Astrocyte of the spinal cord (primary cell): ENCODE measurements at regions not wholly inside any gene's neighbourhood (a gene's known extent, or its start where the extent isn't known, plus 50 kb on each side); places are given as distances from the start of the nearest gene placed in this dataset.
A peak's percentile ranks its signal among the peaks of the same experiment; 100 is the strongest.

Source experiments
- DNase-seq: peaks from one replicate; pipeline ENCODE4 v3.0.0; 2011; ENCODE audit warnings: low read depth, low spot score
- H3K4me3 ChIP-seq: 2 replicates; pipeline ENCODE4 v1.5.1; 2011; ENCODE audit warnings: low read depth, mild to moderate bottlenecking, low read length, moderate library complexity
- in situ Hi-C: cut with HindIII; loops from 2 replicates; pipeline ENCODE4 v1.10.0; 2017; ENCODE audit warnings: low sequenced_read_pairs
- TF ChIP-seq, protein P1 (sequence below): IDR thresholded peaks from 2 replicates; pipeline ENCODE4 v1.5.1; 2012; ENCODE audit warnings: low read depth, mild to moderate bottlenecking, low read length, inconsistent platforms

DNA sequence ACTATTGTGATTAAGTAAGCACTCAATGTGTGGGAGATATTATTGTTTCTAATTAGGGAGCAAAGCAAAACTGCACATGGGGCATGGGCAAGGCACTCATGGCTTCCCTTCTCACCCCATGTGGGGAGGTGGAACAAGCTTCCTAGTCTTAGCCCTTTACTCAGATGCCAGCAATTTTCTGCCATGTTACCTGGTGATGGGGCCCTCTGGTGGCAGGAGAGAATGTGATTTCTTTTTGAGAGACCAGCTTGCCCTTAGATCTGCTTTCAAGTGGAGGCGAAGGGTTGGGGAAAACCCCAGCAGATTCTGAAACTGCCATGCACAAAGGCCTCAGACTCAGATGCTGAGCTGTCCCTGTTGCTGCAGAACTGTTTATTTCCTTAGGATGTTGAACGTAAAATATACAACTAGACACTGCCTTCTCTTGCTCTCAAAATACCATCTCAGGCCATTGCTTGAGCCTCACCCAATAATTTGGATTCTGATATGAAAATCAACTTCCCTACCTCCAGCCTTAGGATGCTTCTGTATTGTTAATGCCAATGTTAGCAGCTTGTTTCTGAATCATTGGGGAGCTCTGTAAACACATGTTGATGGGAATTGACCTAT is 130.2 kb upstream of the TPRG1 start:
- in situ Hi-C loops = no loop called here
- TF ChIP-seq, protein P1, sequence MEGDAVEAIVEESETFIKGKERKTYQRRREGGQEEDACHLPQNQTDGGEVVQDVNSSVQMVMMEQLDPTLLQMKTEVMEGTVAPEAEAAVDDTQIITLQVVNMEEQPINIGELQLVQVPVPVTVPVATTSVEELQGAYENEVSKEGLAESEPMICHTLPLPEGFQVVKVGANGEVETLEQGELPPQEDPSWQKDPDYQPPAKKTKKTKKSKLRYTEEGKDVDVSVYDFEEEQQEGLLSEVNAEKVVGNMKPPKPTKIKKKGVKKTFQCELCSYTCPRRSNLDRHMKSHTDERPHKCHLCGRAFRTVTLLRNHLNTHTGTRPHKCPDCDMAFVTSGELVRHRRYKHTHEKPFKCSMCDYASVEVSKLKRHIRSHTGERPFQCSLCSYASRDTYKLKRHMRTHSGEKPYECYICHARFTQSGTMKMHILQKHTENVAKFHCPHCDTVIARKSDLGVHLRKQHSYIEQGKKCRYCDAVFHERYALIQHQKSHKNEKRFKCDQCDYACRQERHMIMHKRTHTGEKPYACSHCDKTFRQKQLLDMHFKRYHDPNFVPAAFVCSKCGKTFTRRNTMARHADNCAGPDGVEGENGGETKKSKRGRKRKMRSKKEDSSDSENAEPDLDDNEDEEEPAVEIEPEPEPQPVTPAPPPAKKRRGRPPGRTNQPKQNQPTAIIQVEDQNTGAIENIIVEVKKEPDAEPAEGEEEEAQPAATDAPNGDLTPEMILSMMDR = peak; percentile 57
- DNase-seq = peak; percentile 43
- H3K4me3 ChIP-seq = no peak overlapping the region

DNA sequence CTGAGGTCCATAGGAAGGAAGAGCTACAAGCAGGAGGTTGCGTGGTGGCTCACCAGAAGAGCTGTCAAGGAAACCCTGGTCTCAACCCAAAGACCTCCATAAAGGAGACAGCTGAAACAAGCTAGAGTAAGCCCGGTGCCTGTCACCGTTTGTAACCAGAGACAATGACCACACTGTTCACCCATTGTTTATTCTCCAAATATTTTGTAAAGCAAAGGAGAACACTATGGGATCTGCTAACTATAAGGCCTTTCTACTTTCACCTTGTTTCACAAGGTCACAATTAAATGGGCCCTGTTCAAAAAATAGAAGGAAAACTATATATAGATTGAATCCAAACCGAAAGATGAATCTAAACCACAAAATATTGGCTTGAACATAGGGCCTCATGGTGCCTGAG is 128.9 kb upstream of the TPRG1 start:
- TF ChIP-seq, protein P1 = no peak
- no peak overlapping the region for H3K4me3 ChIP-seq
- no peak for DNase-seq
- in situ Hi-C loops = no loop called here

DNA sequence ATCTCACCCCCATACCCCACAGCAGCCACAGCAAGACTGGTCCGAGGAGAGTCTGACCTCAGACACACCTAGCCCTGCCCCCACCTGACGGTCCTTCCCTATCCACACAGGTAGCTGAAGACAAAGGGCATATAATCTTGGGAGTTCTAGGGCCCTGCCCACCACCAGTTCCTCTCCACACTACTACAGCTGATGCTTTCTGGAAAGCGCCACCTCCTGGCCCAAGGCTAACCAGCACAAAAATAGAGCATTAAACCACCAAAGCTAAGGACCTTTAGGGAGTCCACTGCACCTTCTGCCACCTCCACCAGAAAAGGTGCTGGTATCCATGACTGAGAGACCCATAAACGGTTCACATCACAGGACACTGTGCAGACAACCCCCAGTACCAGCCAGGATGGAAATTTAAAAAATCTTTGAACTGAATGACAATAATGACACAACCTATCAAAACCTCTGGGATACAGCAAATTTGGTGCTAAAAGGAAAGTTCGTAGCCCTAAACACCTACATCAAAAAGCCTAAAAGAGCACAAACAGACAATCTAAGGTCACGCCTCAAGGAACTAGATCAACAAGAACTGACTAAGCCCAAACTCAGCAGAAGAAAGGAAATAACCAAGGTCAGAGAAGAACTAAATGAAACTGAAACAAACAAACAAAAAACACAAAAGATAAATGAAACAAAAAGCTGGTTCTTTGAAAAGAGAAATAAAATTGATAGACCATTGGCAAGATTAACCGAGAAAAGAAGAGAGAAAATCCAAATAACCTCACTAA is 122.1 kb upstream of the TPRG1 start:
- no peak for DNase-seq
- in situ Hi-C loops = no loop called here
- H3K4me3 ChIP-seq = no peak overlapping the region
- TF ChIP-seq, protein P1 = peak; percentile 14

DNA sequence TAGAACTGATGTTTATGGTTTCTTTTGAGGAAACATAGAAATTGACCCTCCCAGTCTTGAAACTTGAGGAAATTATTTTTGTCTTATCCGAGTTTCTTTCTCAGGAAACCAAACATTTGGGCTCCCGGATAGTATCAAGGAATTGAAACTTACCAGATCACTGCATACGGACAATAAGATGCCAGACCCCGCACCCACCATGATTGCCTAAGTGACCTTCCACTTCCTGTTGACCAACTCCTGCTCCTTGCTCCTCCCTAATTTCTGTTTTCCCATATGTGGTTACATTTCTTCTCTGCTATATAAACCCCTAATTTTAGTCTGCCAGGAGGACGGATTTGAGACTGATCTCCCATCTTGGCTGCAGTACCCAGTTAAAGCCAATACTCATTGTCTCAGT is 118.4 kb upstream of the TPRG1 start:
- no peak overlapping the region for H3K4me3 ChIP-seq
- TF ChIP-seq, protein P1 = no peak
- in situ Hi-C loops = no loop called here
- no peak for DNase-seq

DNA sequence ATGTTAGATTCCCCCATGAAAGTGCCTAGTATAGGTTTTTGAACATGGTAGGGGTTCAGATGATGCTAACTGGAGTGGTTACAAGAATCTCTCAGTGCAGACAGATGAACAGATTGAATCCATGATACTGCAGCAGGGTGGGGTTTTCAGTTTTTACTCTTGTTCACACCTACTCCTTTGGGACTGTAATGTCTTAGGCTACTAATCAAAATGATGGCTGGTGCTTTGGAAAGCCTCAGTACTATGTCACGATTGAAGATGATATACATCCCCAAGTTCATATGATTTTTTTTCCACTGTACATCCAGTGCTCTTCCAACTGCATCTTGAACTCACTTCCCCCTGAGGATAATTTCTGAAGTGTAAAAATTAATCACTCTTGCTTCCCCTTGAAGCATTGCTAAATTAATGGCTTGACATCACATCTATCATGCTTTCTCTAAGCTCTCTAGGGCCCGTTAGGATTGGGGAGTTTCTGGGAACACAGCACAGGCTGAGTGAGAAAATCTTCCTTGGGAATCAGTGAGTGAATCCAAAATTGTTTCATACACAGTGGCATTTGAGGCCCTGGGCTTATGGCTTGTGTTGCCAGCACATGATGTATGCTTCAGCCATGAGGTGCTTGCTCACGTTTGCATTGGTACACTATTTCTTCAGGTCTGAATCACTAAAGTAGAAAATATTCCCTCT is 115.0 kb upstream of the TPRG1 start:
- in situ Hi-C loops = no loop called here
- TF ChIP-seq, protein P1 = no peak
- H3K4me3 ChIP-seq = no peak overlapping the region
- no peak for DNase-seq

DNA sequence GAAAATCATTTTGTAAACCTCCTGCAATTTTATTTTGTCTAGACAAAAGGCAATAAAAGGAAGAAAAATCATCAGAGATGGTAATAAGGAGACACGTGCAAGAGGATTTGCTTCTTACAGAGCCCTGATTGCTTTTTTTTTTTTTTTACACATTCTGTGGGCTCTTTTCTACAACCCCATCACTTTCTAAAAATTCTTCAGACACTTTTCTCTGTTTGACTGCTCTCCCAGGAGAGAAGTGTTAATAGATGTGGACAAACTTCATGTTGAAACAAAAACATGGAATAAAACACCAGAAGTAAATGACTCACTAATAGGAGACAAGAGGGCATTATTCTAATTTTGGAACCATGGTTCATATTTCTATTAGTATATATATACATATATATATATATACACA is 114.4 kb upstream of the TPRG1 start:
- DNase-seq = no peak
- in situ Hi-C loops = no loop called here
- H3K4me3 ChIP-seq = no peak overlapping the region
- TF ChIP-seq, protein P1 = no peak
